SU-DHL-6 (cell line): ENCODE measurements at regions not wholly inside any gene's neighbourhood (a gene's known extent, or its start where the extent isn't known, plus 50 kb on each side); places are given as distances from the start of the nearest gene placed in this dataset.
A peak's percentile ranks its signal among the peaks of the same experiment; 100 is the strongest.

ENCODE experiments used
- H2AFZ ChIP-seq: fragments of 200-600 bp; sonication (generic); 2 replicates; pipeline ENCODE4 v1.6.1; 2014; ENCODE audit warnings: low read depth, mild to moderate bottlenecking, moderate library complexity, mixed read lengths, antibody characterized with exemption, low read length; ENCODE audit not compliant: severe bottlenecking
- H3F3A ChIP-seq: fragments of 200-600 bp; shearing (Covaris generic); 2 replicates; pipeline ENCODE4 v1.6.0; 2016; ENCODE audit warnings: antibody characterized with exemption, mild to moderate bottlenecking; ENCODE audit not compliant: insufficient read depth
- H3K27ac ChIP-seq: fragments of 200-600 bp; sonication (generic); 2 replicates; pipeline ENCODE4 v1.5.1; 2016; ENCODE audit warnings: low read depth, mild to moderate bottlenecking, low read length, moderate library complexity, mixed read lengths
- H3K27me3 ChIP-seq: fragments of 200-600 bp; sonication (generic), shearing (Covaris generic); 2 replicates; pipeline ENCODE4 v1.6.0; 2014; ENCODE audit warnings: mild to moderate bottlenecking, low read length
- H3K36me3 ChIP-seq: fragments of 200-600 bp; sonication (generic); 2 replicates; pipeline ENCODE4 v1.6.1; 2014; ENCODE audit warnings: mild to moderate bottlenecking, low read length, mixed read lengths
- H3K4me2 ChIP-seq: fragments of 300-600, 200-600 bp; shearing (Covaris generic), sonication (generic); 2 replicates; pipeline ENCODE4 v1.6.0; 2014; ENCODE audit warnings: low read length, low read depth, mild to moderate bottlenecking; ENCODE audit not compliant: poor library complexity, severe bottlenecking
- H3K4me3 ChIP-seq: fragments of 200-600 bp; sonication (generic); 2 replicates; pipeline ENCODE4 v1.5.1; 2014; ENCODE audit warnings: antibody characterized with exemption, low read length, mild to moderate bottlenecking, mixed read lengths; ENCODE audit not compliant: insufficient read depth, poor library complexity, severe bottlenecking
- H3K79me2 ChIP-seq: fragments of 200-600 bp; sonication (generic); 2 replicates; pipeline ENCODE4 v1.6.1; 2014; ENCODE audit warnings: mild to moderate bottlenecking, low read length, moderate library complexity; ENCODE audit not compliant: insufficient read depth
- H3K9ac ChIP-seq: fragments of 200-600 bp; sonication (generic); 2 replicates; pipeline ENCODE4 v1.7.0; 2014; ENCODE audit warnings: mild to moderate bottlenecking, low read length
- H3K9me2 ChIP-seq: fragments of 200-600 bp; sonication (generic); replicated peaks from 2 replicates; pipeline ENCODE4 v1.6.1; 2014; ENCODE audit warnings: low read length; ENCODE audit not compliant: insufficient read depth
- H3K9me3 ChIP-seq: fragments of 200-600 bp; sonication (generic); 2 replicates; pipeline ENCODE4 v1.6.1; 2014; ENCODE audit warnings: low read length, mixed read lengths; ENCODE audit not compliant: insufficient read depth
- H4K20me1 ChIP-seq: fragments of 200-600 bp; sonication (generic); 2 replicates; pipeline ENCODE4 v1.6.1; 2014; ENCODE audit warnings: low read depth, mild to moderate bottlenecking, antibody characterized with exemption, low read length, moderate library complexity, mixed read lengths
- EZH2phosphoT487 ChIP-seq: fragments of 200-600 bp; sonication (generic), shearing (Covaris generic); conservative IDR thresholded peaks from 2 replicates; pipeline ENCODE4 v1.6.1; 2018; ENCODE audit warnings: mild to moderate bottlenecking, antibody characterized with exemption, low read length, moderate library complexity, mixed read lengths
- TF ChIP-seq, protein P1 (sequence below): fragments of 200-600 bp; sonication (generic); IDR thresholded peaks from one replicate; pipeline ENCODE4 v1.5.1; 2017; ENCODE audit warnings: antibody characterized with exemption, mild to moderate bottlenecking, low read length, moderate library complexity; ENCODE audit not compliant: insufficient read depth, poor library complexity, severe bottlenecking

DNA sequence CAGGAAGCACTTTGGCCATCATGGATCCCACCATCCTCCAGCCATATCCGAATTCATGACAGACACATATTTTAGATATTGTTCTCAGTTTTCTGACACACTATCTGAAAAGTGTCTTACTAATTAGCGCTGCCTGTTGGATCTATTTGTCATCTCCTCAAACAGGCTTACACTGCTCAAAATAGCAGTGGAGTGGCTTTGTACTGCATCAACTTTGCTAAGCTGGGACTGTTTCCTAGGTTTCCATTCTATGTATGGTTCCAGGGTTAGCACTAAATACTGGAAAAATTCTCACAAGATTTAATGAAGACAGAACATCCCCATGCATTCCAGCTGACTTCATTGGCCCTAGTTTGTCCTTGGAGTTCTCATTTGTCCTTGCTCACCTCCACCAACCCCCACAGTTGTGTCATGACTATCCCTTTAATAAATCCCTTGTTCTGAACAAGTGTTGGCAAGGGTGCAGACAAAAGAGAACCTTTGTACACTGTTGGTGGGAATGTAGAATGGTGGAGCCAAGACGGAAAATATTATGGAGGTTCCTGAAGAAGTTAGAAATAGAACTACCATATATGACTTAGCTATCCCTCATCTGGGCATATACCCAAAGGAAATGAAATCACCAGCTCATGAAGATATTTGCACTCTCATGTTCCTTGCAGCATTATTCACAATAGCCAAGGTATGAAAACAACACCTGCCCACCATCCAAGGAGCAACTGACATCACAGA, 136.5 kb upstream of the RAI14 start:
- no peak overlapping the region for H2AFZ ChIP-seq
- no peaks in the 10 kb centered on the region for H4K20me1 ChIP-seq
- no peaks in the 10 kb centered on the region for H3K9me2 ChIP-seq
- no peak overlapping the region for H3K9ac ChIP-seq
- 0 out of 2 replicates have a peak, but pooled peaks cover 3% of the 10 kb centered on the region for H3K27me3 ChIP-seq
- TF ChIP-seq EZH2phosphoT487, result no peak
- TF ChIP-seq, protein P1, sequence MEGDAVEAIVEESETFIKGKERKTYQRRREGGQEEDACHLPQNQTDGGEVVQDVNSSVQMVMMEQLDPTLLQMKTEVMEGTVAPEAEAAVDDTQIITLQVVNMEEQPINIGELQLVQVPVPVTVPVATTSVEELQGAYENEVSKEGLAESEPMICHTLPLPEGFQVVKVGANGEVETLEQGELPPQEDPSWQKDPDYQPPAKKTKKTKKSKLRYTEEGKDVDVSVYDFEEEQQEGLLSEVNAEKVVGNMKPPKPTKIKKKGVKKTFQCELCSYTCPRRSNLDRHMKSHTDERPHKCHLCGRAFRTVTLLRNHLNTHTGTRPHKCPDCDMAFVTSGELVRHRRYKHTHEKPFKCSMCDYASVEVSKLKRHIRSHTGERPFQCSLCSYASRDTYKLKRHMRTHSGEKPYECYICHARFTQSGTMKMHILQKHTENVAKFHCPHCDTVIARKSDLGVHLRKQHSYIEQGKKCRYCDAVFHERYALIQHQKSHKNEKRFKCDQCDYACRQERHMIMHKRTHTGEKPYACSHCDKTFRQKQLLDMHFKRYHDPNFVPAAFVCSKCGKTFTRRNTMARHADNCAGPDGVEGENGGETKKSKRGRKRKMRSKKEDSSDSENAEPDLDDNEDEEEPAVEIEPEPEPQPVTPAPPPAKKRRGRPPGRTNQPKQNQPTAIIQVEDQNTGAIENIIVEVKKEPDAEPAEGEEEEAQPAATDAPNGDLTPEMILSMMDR, result no peak
- H3F3A ChIP-seq, result no peaks in the 10 kb centered on the region
- no peak overlapping the region for H3K27ac ChIP-seq
- no peaks in the 10 kb centered on the region for H3K9me3 ChIP-seq
- H3K4me3 ChIP-seq, result no peak overlapping the region
- H3K79me2 ChIP-seq, result no peaks in the 10 kb centered on the region
- no peak overlapping the region for H3K4me2 ChIP-seq
- no peaks in the 10 kb centered on the region for H3K36me3 ChIP-seq

DNA sequence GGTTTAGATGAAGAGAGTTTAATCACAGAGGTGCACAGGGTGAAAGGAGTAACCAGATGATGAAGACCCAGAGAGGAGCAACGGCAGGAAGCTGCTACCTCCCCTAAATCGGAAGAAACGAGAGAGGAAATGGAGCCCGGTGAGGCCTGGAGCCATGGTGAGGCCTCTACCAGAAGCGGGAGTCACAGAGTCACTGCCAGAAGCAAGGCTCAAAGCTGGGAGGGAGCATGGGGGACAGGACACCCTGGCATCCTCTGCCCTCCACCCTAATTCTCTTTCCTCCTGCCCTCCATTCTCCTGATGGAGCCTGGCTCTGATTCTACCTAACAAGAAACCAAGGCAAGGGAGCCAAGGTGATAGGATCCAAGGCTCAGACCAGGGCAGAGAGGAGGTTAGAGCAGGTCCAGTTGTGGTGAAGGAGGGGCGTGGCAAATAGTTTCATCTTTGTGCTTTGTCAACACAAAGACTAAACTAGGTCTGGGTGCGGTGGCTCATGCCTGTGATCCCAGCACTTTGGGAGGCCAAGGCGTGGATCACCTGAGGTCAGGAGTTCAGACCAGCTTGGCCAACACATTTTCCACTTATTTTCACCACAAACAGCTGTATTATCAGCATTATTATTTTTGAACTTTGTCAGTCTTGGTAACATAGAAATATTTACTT, 134.4 kb upstream of the RAI14 start:
- H3K9me3 ChIP-seq, result no peaks in the 10 kb centered on the region
- 0 out of 2 replicates have a peak, but pooled peaks cover 3% of the 10 kb centered on the region for H3K27me3 ChIP-seq
- TF ChIP-seq, protein P1, result no peak
- TF ChIP-seq EZH2phosphoT487, result no peak
- H3K79me2 ChIP-seq, result no peaks in the 10 kb centered on the region
- H3K4me3 ChIP-seq, result no peak overlapping the region
- no peaks in the 10 kb centered on the region for H3F3A ChIP-seq
- H2AFZ ChIP-seq, result no peak overlapping the region
- no peaks in the 10 kb centered on the region for H4K20me1 ChIP-seq
- no peak overlapping the region for H3K4me2 ChIP-seq
- no peak overlapping the region for H3K27ac ChIP-seq
- no peaks in the 10 kb centered on the region for H3K36me3 ChIP-seq
- no peak overlapping the region for H3K9ac ChIP-seq
- no peaks in the 10 kb centered on the region for H3K9me2 ChIP-seq

DNA sequence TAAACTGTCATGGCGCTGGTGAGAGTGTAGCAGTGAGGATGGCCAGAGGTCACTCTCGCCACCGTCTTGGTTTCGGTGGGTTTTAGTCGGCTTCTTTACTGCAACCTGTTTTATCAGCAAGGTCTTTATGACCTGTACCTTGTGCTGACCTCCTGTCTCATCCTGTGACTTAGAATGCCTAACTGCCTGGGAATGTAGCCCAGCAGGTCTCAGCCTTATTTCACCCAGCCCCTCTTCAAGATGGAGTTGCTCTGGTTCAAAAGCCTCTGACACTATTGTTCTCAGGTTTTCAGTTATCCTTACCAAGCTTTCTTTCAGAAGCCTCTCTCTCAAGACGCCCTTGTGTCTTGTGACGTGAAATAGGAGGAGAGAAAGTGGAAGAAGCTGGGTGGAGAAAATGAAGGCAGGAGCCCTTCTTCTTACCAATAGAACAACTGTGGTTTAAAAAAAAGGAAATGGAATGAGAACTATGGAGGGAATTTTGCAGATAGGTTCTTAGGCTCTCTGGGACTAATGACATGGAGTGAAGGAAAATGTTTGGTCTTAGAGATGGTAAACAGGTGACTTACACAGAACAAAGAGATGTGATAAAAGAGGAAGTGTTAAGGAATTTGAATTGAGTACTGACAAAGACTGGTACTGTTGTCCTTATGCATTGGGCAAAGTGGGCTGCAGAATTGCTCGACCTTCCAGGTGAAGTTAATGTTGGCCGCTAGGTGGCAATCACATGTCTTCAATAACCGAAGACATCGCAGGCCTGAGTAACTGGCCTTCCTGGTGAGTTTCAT, 133.3 kb upstream of the RAI14 start:
- Histone ChIP-seq H3K36me3 (no peaks in the 10 kb centered on the region), H3K79me2 (no peaks in the 10 kb centered on the region), H3F3A (no peaks in the 10 kb centered on the region), H3K9ac (no peak overlapping the region), H3K4me3 (no peak overlapping the region), H3K27ac (no peak overlapping the region), H4K20me1 (no peaks in the 10 kb centered on the region), H3K9me2 (no peaks in the 10 kb centered on the region), H3K9me3 (no peaks in the 10 kb centered on the region), H3K27me3 (0 out of 2 replicates have a peak, but pooled peaks cover 3% of the 10 kb centered on the region), H2AFZ (no peak overlapping the region), H3K4me2 (no peak overlapping the region)
- TF ChIP-seq, protein P1, result peak; percentile 40
- TF ChIP-seq EZH2phosphoT487, result no peak
